ENCODE measurements at regions not wholly inside any gene's neighbourhood (a gene's known extent, or its start where the extent isn't known, plus 50 kb on each side); places are given as distances from the start of the nearest gene placed in this dataset.

- TF ChIP-seq GATA3 (IDR thresholded peaks at IDR 0.05; ENCODE audit: low read depth, low read length) (no peak), GATA2 (IDR thresholded peaks at IDR 0.05; ENCODE audit: low read depth, low read length) (no peak)
Observed at GRCh38 chr2:104405623-104406022, 448.3 kb upstream of the POU3F3 start.

DNA sequence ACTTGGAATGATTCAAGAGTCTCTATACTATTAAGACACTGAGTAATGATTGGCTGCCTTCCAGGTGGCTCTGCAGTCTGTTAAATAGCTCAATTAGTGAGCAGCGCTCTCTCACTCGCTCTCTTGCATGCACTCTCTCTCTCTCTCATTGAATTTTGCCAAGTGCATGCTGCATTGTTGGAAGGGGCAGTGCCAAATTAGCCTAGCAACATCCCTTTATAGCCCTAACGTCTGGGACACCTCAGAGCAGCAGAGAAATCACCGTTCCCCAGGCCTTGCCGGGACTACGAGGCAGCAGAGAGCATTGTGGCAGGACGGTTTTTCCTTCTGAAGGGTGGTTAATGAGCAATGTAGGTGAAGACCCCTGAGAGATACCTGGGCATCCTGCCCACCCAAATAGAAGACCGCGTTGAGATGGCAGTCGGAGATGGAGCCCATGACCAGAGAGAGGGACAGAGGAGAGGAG lies 447.6 kb upstream of the POU3F3 start:
- no peak for TF ChIP-seq GATA3 (IDR thresholded peaks at IDR 0.05; ENCODE audit: low read depth, low read length)
- no peak for TF ChIP-seq GATA2 (IDR thresholded peaks at IDR 0.05; ENCODE audit: low read depth, low read length)

DNA sequence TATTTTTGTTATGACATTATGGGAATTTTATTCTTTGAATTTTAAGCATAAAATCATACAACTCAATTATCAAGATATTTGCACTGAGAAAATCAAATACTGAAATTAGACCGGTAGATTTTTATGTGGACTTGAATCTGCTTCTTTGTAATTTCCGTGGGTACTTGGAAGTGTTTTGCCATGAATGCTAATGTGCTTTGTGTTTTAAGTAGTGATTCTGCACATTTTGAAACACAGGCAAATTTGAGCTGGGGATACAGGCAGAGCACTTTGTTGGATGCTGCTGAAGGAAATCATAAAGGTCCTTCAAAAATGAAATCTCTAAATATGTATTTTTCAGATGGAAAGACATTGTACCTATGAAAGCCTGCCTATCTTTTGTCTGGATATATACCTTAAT lies 446.3 kb upstream of the POU3F3 start:
- TF ChIP-seq GATA2 (IDR thresholded peaks at IDR 0.05; ENCODE audit: low read depth, low read length) (no peak), GATA3 (IDR thresholded peaks at IDR 0.05; ENCODE audit: low read depth, low read length) (no peak)

GRCh38 chr2:104408266-104408665 lies 445.6 kb upstream of the POU3F3 start:
- TF ChIP-seq GATA2 (IDR thresholded peaks at IDR 0.05; ENCODE audit: low read depth, low read length) (peak; percentile 66), GATA3 (IDR thresholded peaks at IDR 0.05; ENCODE audit: low read depth, low read length) (no peak)

GRCh38 chr2:104410136-104410535 lies 443.8 kb upstream of the POU3F3 start:
- no peak for TF ChIP-seq GATA2 (IDR thresholded peaks at IDR 0.05; ENCODE audit: low read depth, low read length)
- TF ChIP-seq GATA3 (IDR thresholded peaks at IDR 0.05; ENCODE audit: low read depth, low read length) = no peak

DNA sequence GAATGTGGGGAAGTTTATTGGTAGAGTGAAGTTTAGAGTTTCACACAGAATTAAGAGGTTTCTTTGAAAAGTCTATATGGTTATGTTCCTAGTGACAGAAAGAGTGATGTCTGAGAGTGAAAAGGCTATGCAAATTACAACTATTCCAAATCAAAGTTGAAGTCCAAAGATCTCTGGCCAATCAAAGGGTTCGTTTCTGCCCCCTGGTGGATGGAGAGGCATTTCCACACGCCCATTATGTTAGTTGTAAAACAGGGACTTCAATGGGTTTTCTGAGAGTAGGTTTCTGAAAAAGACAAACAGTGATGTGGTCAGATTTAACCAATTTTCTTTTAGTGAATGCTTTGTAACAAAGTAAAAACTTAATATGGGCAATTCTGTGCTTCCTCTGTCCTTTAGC lies 441.5 kb upstream of the POU3F3 start:
- no peak for TF ChIP-seq GATA3 (IDR thresholded peaks at IDR 0.05; ENCODE audit: low read depth, low read length)
- TF ChIP-seq GATA2 (IDR thresholded peaks at IDR 0.05; ENCODE audit: low read depth, low read length) = no peak

DNA sequence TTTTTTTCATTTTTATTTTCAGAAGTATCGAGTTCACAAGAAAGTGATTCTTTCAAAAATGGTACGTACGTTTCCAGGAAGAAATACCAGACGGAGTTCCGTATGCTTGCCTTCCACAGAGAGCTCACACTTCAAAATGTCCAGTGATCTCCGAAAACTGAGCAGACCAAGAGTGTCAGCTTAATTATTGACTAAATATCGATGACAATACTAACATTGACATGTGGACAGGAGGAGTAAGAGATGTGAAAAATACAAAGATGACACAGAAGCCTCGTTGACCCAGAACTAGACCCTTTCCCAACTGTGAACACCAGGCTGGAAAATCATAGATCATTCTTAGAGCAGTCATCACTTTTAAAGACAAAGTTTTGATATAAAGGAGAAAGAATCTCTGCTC lies 440.0 kb upstream of the POU3F3 start:
- TF ChIP-seq GATA2 (IDR thresholded peaks at IDR 0.05; ENCODE audit: low read depth, low read length) = no peak
- TF ChIP-seq GATA3 (IDR thresholded peaks at IDR 0.05; ENCODE audit: low read depth, low read length) = no peak

- no peak for TF ChIP-seq GATA2 (IDR thresholded peaks at IDR 0.05; ENCODE audit: low read depth, low read length)
- TF ChIP-seq GATA3 (IDR thresholded peaks at IDR 0.05; ENCODE audit: low read depth, low read length) = no peak
Observed at GRCh38 chr2:104415284-104415683, 438.6 kb upstream of the POU3F3 start.

GRCh38 chr2:104416339-104417000 lies 437.4 kb upstream of the POU3F3 start:
- TF ChIP-seq GATA3 (IDR thresholded peaks at IDR 0.05; ENCODE audit: low read depth, low read length) (no peak), GATA2 (IDR thresholded peaks at IDR 0.05; ENCODE audit: low read depth, low read length) (no peak)

DNA sequence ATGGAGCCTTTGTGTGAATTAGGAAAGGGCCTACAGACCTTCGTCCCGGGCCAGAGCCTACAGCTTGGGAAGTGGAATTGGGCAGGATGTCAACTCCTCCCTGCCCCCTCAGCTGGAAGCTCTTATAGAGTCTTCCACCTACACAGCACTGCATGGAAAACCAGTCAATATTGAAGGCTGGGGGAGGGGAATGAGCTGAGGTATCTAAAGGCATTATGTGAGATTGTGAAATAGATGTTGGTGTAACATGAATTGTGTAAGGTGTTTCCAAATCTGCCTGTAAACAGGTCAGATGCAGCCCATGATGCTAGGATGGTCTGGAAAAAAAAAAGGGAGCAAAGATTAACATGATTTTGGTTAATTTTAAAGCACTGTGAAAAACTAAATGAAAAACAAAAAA lies 433.5 kb upstream of the POU3F3 start:
- TF ChIP-seq GATA3 (IDR thresholded peaks at IDR 0.05; ENCODE audit: low read depth, low read length) = no peak
- no peak for TF ChIP-seq GATA2 (IDR thresholded peaks at IDR 0.05; ENCODE audit: low read depth, low read length)

GRCh38 chr2:104420953-104421352 lies 433.0 kb upstream of the POU3F3 start:
- no peak for TF ChIP-seq GATA2 (IDR thresholded peaks at IDR 0.05; ENCODE audit: low read depth, low read length)
- TF ChIP-seq GATA3 (IDR thresholded peaks at IDR 0.05; ENCODE audit: low read depth, low read length) = no peak

DNA sequence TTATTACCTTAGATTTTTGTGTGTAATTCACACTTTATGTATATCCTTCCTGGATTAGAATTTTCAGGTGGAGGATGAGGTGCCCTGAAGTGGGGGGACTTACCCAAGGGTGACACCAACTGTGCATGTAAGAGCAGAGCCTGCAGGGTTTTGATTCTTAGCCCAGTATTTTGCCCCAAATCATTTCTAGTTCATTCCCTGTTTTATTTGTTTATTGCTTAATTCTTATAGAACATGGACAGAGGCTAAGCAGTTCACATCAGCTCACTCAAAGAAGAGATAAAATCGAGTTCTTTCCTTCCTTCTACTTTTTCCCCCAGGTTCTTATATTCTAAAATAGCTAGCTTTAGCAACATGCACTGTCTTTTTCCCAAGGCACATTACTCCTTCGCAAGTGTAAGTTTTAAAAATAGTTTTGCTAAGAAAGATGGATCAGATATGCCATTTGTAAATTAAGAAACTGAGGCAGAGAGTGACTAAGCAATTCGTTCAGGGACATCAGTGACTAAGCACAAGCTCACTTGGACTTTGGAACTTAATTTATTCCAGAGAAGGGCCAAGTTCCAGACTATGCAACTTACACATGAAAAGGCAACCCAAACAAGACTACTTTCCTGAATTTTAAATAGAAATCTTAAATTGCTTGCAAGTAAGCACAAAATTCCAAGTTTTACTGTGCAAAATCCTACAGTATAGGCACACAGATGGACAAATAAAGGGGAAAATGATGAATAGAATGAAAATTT lies 427.9 kb upstream of the POU3F3 start:
- TF ChIP-seq GATA3 (IDR thresholded peaks at IDR 0.05; ENCODE audit: low read depth, low read length) = no peak
- no peak for TF ChIP-seq GATA2 (IDR thresholded peaks at IDR 0.05; ENCODE audit: low read depth, low read length)

- TF ChIP-seq GATA3 (IDR thresholded peaks at IDR 0.05; ENCODE audit: low read depth, low read length) = no peak
- TF ChIP-seq GATA2 (IDR thresholded peaks at IDR 0.05; ENCODE audit: low read depth, low read length) = no peak
Observed at GRCh38 chr2:104428155-104428554, 425.8 kb upstream of the POU3F3 start.

GRCh38 chr2:104429639-104430358 lies 424.1 kb upstream of the POU3F3 start:
- no peak for TF ChIP-seq GATA3 (IDR thresholded peaks at IDR 0.05; ENCODE audit: low read depth, low read length)
- no peak for TF ChIP-seq GATA2 (IDR thresholded peaks at IDR 0.05; ENCODE audit: low read depth, low read length)
